ENCODE measurements at regions not wholly inside any gene's neighbourhood (a gene's known extent, or its start where the extent isn't known, plus 50 kb on each side); places are given as distances from the start of the nearest gene placed in this dataset.

GRCh38 chr9:135348788-135349150 is 130.8 kb upstream of the PPP1R26 start:
- TF ChIP-seq TAF1 (IDR thresholded peaks at IDR 0.05; ENCODE audit: borderline replicate concordance, low read depth, low read length): no peak
- TF ChIP-seq POLR2A (IDR thresholded peaks at IDR 0.05; ENCODE audit: low read depth, low read length): no peak

Measured in GM12892 (cell line).